ENCODE measurements at regions not wholly inside any gene's neighbourhood (a gene's known extent, or its start where the extent isn't known, plus 50 kb on each side); places are given as distances from the start of the nearest gene placed in this dataset.
A peak's percentile ranks its signal among the peaks of the same experiment; 100 is the strongest.

DNA sequence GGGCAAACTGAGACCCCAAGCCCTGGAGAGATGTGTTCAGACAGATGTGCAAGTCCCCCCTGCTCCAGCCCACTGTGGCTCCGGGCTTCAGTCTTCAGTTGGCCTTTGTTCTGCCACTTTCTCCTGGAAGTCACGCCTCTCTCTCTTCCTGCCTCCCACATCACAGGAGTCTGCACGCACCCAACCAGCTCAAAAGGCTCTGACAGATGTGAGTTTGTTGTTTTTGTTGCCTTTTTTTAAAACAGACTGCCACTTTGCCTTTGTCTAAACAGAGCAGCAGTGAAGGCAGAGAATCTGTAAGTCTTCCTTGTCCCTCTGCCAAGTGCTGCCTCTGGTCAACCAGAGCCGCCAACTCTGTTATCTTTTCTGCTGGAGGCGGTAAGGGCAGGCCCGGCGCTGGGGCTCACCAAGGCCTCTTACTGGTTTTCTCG, 149.7 kb downstream of the TFAP2C start:
- Histone ChIP-seq H3K36me3 (no peaks in the 10 kb centered on the region), H2AFZ (replicated peaks) (peak overlapping the region; percentile 74), H3K9ac (no peak overlapping the region), H3K9me3 (ENCODE audit: low read depth) (no peaks in the 10 kb centered on the region), H4K20me1 (ENCODE audit: low read depth) (no peaks in the 10 kb centered on the region), H3K27me3 (no peaks in the 10 kb centered on the region), H3F3A (ENCODE audit: low read depth) (peaks cover 13% of the 10 kb centered on the region), H3K4me2 (no peak overlapping the region), H3K4me3 (no peak overlapping the region), H3K79me2 (ENCODE audit: low read depth) (no peaks in the 10 kb centered on the region), H3K4me1 (peaks cover 7% of the 10 kb centered on the region), H3K27ac (no peak overlapping the region)
- peak; percentile 37 for DNase-seq (ENCODE audit: low spot score)
- TF ChIP-seq, protein P1, sequence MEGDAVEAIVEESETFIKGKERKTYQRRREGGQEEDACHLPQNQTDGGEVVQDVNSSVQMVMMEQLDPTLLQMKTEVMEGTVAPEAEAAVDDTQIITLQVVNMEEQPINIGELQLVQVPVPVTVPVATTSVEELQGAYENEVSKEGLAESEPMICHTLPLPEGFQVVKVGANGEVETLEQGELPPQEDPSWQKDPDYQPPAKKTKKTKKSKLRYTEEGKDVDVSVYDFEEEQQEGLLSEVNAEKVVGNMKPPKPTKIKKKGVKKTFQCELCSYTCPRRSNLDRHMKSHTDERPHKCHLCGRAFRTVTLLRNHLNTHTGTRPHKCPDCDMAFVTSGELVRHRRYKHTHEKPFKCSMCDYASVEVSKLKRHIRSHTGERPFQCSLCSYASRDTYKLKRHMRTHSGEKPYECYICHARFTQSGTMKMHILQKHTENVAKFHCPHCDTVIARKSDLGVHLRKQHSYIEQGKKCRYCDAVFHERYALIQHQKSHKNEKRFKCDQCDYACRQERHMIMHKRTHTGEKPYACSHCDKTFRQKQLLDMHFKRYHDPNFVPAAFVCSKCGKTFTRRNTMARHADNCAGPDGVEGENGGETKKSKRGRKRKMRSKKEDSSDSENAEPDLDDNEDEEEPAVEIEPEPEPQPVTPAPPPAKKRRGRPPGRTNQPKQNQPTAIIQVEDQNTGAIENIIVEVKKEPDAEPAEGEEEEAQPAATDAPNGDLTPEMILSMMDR (IDR thresholded peaks at IDR 0.05) = no peak
- TF ChIP-seq EZH2 (IDR thresholded peaks at IDR 0.05) (no peak), EZH2phosphoT487 (IDR thresholded peaks at IDR 0.05) (no peak)
- Mint-ChIP-seq H3K9me3 (no peaks in the 10 kb centered on the region), H3K4me1 (peaks cover 44% of the 10 kb centered on the region), H3K4me3 (no peak overlapping the region), H3K27me3 (ENCODE audit: insufficient read depth, low read depth) (peaks cover 3% of the 10 kb centered on the region), H3K27ac (peak overlapping the region; percentile 3), H3K36me3 (no peaks in the 10 kb centered on the region)

- H3K9me3 Mint-ChIP-seq = no peaks in the 10 kb centered on the region
- Histone ChIP-seq H3F3A (ENCODE audit: low read depth) (peaks cover 13% of the 10 kb centered on the region), H3K79me2 (ENCODE audit: low read depth) (no peaks in the 10 kb centered on the region), H4K20me1 (ENCODE audit: low read depth) (no peaks in the 10 kb centered on the region), H3K36me3 (no peaks in the 10 kb centered on the region), H3K9me3 (ENCODE audit: low read depth) (no peaks in the 10 kb centered on the region), H3K4me3 (no peak overlapping the region), H2AFZ (replicated peaks) (no peak overlapping the region), H3K9ac (no peak overlapping the region), H3K27ac (no peak overlapping the region), H3K4me1 (peaks cover 7% of the 10 kb centered on the region), H3K27me3 (no peaks in the 10 kb centered on the region), H3K4me2 (no peak overlapping the region)
- peak; percentile 35 for DNase-seq (ENCODE audit: low spot score)
- no peak overlapping the region for H3K4me3 Mint-ChIP-seq
- TF ChIP-seq, protein P1 (IDR thresholded peaks at IDR 0.05) = no peak
- no peak for TF ChIP-seq EZH2 (IDR thresholded peaks at IDR 0.05)
- no peaks in the 10 kb centered on the region for H3K36me3 Mint-ChIP-seq
- peaks cover 44% of the 10 kb centered on the region for H3K4me1 Mint-ChIP-seq
- H3K27ac Mint-ChIP-seq = peak overlapping the region; percentile 81
- H3K27me3 Mint-ChIP-seq (ENCODE audit: insufficient read depth, low read depth) = peaks cover 2% of the 10 kb centered on the region
These were observed 150.5 kb downstream of the TFAP2C start for GRCh38 chr20:56779452-56780143.

GRCh38 chr20:56780266-56780665, 151.2 kb downstream of the TFAP2C start:
- H3K27me3 ChIP-seq = no peaks in the 10 kb centered on the region
- H3K36me3 Mint-ChIP-seq = no peaks in the 10 kb centered on the region
- TF ChIP-seq EZH2phosphoT487 (IDR thresholded peaks at IDR 0.05) (no peak), EZH2 (IDR thresholded peaks at IDR 0.05) (no peak)
- TF ChIP-seq, protein P1 (IDR thresholded peaks at IDR 0.05) = no peak
- H3K27ac ChIP-seq = no peak overlapping the region
- peaks cover 2% of the 10 kb centered on the region for H3K27me3 Mint-ChIP-seq (ENCODE audit: insufficient read depth, low read depth)
- H3K4me3 ChIP-seq = no peak overlapping the region
- H3K9me3 ChIP-seq (ENCODE audit: low read depth) = no peaks in the 10 kb centered on the region
- no peak for DNase-seq (ENCODE audit: low spot score)
- no peaks in the 10 kb centered on the region for H3K79me2 ChIP-seq (ENCODE audit: low read depth)
- no peak overlapping the region for H2AFZ ChIP-seq (replicated peaks)
- peak overlapping the region; percentile 81 for H3K27ac Mint-ChIP-seq
- peaks cover 7% of the 10 kb centered on the region for H3K4me1 ChIP-seq
- no peaks in the 10 kb centered on the region for H4K20me1 ChIP-seq (ENCODE audit: low read depth)
- no peak overlapping the region for H3K4me2 ChIP-seq
- no peak overlapping the region for H3K4me3 Mint-ChIP-seq
- H3K9me3 Mint-ChIP-seq = no peaks in the 10 kb centered on the region
- H3F3A ChIP-seq (ENCODE audit: low read depth) = peaks cover 13% of the 10 kb centered on the region
- H3K36me3 ChIP-seq = no peaks in the 10 kb centered on the region
- no peak overlapping the region for H3K9ac ChIP-seq
- peaks cover 41% of the 10 kb centered on the region for H3K4me1 Mint-ChIP-seq
